K562 (cell line): ENCODE measurements at regions not wholly inside any gene's neighbourhood (a gene's known extent, or its start where the extent isn't known, plus 50 kb on each side); places are given as distances from the start of the nearest gene placed in this dataset.

Experiments used
- ATAC-seq: fragments of 200-7000 bp; cut with Tn5 transposase; 3 replicates; pipeline ENCODE4 v1.9.1; 2020; ENCODE audit warnings: moderate library complexity
- BruUV-seq: library from RNA; stranded (reverse); fragments of 400-500 nt; replicated peaks from 2 replicates; lab custom pipeline; 2021; lab: Mats Ljungman, UMichigan
- CTCF ChIA-PET: fragments of 300-600 bp; formaldehyde crosslinking; extraction: SDS; loops from one replicate; lab custom pipeline; 2021; ENCODE audit warnings: low intra/inter-chr PET ratio; lab: Yijun Ruan, JAX
- POLR2A ChIA-PET: fragments of 300-600, 350-650 bp; sonication (Branson Sonifier 250); formaldehyde crosslinking; extraction: SDS; loops from one replicate; lab custom pipeline; 2021; ENCODE audit warnings: antibody characterized with exemption, inconsistent platforms; lab: Yijun Ruan, JAX
- DNase-seq, 4 experiments: peaks; one replicate each; pipeline versions ENCODE4 v3.0.0 to v3.0.0-alpha.2; 2011 to 2018; ENCODE audit warnings: low spot score in 3 of 4, mixed read lengths in 3 of 4; ENCODE audit errors: extremely low read depth in 1 of 4
- FAIRE-seq: peaks from 2 replicates; lab custom pipeline; 2011; peaks lifted over from hg19 to GRCh38; lab: Jason Lieb, UNC
- H2AFZ ChIP-seq: 2 replicates; pipeline ENCODE4 v1.6.0; 2011; ENCODE audit warnings: low read depth, low read length, control low read depth, inconsistent platforms
- H3K27ac ChIP-seq: fragments of 200-600 bp; 3 replicates; pipeline ENCODE4 v1.8.0; 2011; ENCODE audit warnings: low read depth, mild to moderate bottlenecking, control low read depth, inconsistent platforms, low read length, moderate library complexity, mixed read lengths; ENCODE audit errors: extremely low read depth
- H3K27me3 ChIP-seq, 2 experiments: fragments of 300-600 bp in 1 of 2; 2 replicates in 1 of 2; 3 replicates in 1 of 2; pipeline versions ENCODE4 v1.6.0 to v1.8.0; 2011; ENCODE audit warnings: inconsistent platforms in 2 of 2, low read length in 2 of 2, mild to moderate bottlenecking in 1 of 2, mixed read lengths in 1 of 2, moderate library complexity in 1 of 2; ENCODE audit not compliant: control insufficient read depth in 2 of 2, insufficient read depth in 2 of 2
- H3K36me3 ChIP-seq: fragments of 300-600 bp; 3 replicates; pipeline ENCODE4 v1.8.0; 2011; ENCODE audit warnings: mild to moderate bottlenecking, low read length, inconsistent platforms; ENCODE audit not compliant: control insufficient read depth, insufficient read depth
- H3K4me1 ChIP-seq, 2 experiments: fragments of 200-600 bp in 1 of 2; replicated peaks in 1 of 2; 2 replicates in 1 of 2; 3 replicates in 1 of 2; pipeline versions ENCODE4 v1.5.1 to v1.8.0; 2011; ENCODE audit warnings: inconsistent platforms in 2 of 2, low read length in 2 of 2, mild to moderate bottlenecking in 1 of 2, mixed read lengths in 1 of 2, moderate library complexity in 1 of 2; ENCODE audit not compliant: control insufficient read depth in 2 of 2, insufficient read depth in 2 of 2
- H3K4me2 ChIP-seq: 2 replicates; pipeline ENCODE4 v1.6.1; 2011; ENCODE audit warnings: low read length, control low read depth, inconsistent platforms, mixed read lengths; ENCODE audit not compliant: insufficient read depth
- H3K4me3 ChIP-seq: fragments of 200-600 bp; sonication (generic), shearing (Covaris generic); 2 replicates; pipeline ENCODE4 v1.5.1; 2016; ENCODE audit warnings: control low read depth, inconsistent platforms
- H3K79me2 ChIP-seq: fragments of 200-600 bp; 3 replicates; pipeline ENCODE4 v1.8.0; 2011; ENCODE audit warnings: low read length, inconsistent platforms; ENCODE audit not compliant: control insufficient read depth, insufficient read depth
- H3K9ac ChIP-seq, 2 experiments: 2 replicates each; pipeline versions ENCODE4 v1.6.0 to v1.6.1; 2011; ENCODE audit warnings: low read depth in 2 of 2, low read length in 2 of 2, control low read depth in 1 of 2, inconsistent platforms in 1 of 2, mild to moderate bottlenecking in 1 of 2, mixed read lengths in 1 of 2; ENCODE audit not compliant: insufficient read depth in 1 of 2
- H3K9me1 ChIP-seq: one replicate; pipeline ENCODE4 v1.6.0; 2011; ENCODE audit warnings: inconsistent platforms, mild to moderate bottlenecking, low read length, moderate library complexity; ENCODE audit not compliant: control insufficient read depth, insufficient read depth
- H3K9me3 ChIP-seq: replicated peaks from 2 replicates; pipeline ENCODE4 v1.5.1; 2011; ENCODE audit warnings: low read depth, low read length, inconsistent platforms; ENCODE audit not compliant: control insufficient read depth, insufficient read depth
- H4K20me1 ChIP-seq: replicated peaks from 2 replicates; pipeline ENCODE4 v1.6.1; 2011; ENCODE audit warnings: low read length, inconsistent platforms, mixed read lengths; ENCODE audit not compliant: control insufficient read depth, insufficient read depth
- AFF4 ChIP-seq: sonication (generic); formaldehyde crosslinking; IDR thresholded peaks from 2 replicates; pipeline ENCODE4 v1.8.0; 2023; ENCODE audit warnings: mild to moderate bottlenecking, missing genetic modification reagents
- CCAR2 ChIP-seq: fragments of 200-400 bp; formaldehyde crosslinking; IDR thresholded peaks from 2 replicates; pipeline ENCODE4 v1.6.1; 2017; ENCODE audit warnings: mild to moderate bottlenecking, low read depth, low read length
- DLX4 ChIP-seq: fragments of 250-450 bp; sonication (Bioruptor Pico); IDR thresholded peaks from 2 replicates; pipeline ENCODE4 v1.6.1; 2021; ENCODE audit warnings: mild to moderate bottlenecking
- ESRRB ChIP-seq: fragments of 250-450 bp; sonication (Bioruptor Pico); IDR thresholded peaks from 2 replicates; pipeline ENCODE4 v1.5.0; 2020; ENCODE audit warnings: mild to moderate bottlenecking, moderate library complexity, borderline replicate concordance
- FOSL1 ChIP-seq: fragments of 200-800 bp; sonication (Bioruptor generic); conservative IDR thresholded peaks from 2 replicates; pipeline ENCODE4 v1.6.1; 2016; ENCODE audit warnings: missing genetic modification characterization, missing compliant biosample characterization
- MED1 ChIP-seq: sonication (generic); formaldehyde crosslinking; IDR thresholded peaks from 2 replicates; pipeline ENCODE4 v1.8.1; 2023; ENCODE audit warnings: missing genetic modification reagents, borderline replicate concordance
- NEUROD1 ChIP-seq: fragments of 150-350 bp; IDR thresholded peaks from 2 replicates; pipeline ENCODE4 v1.6.1; 2014; ENCODE audit warnings: borderline replicate concordance, low read length, low read depth; ENCODE audit not compliant: partially characterized antibody
- PHF20 ChIP-seq: fragments of 450-650 bp; IDR thresholded peaks from 2 replicates; pipeline ENCODE4 v1.6.1; 2018; ENCODE audit not compliant: partially characterized antibody
- RBM14 ChIP-seq: fragments of 200-400 bp; formaldehyde crosslinking; IDR thresholded peaks from 2 replicates; pipeline ENCODE4 v1.6.1; 2018; ENCODE audit warnings: low read depth, mild to moderate bottlenecking, low read length, moderate library complexity, borderline replicate concordance; ENCODE audit not compliant: insufficient read depth
- ZBTB43 ChIP-seq: sonication (generic); formaldehyde crosslinking; IDR thresholded peaks from 2 replicates; pipeline ENCODE4 v1.8.0; 2023; ENCODE audit warnings: mild to moderate bottlenecking, missing genetic modification reagents
- ZNF24 ChIP-seq: fragments of 450-650 bp; IDR thresholded peaks from 2 replicates; pipeline ENCODE4 v1.6.1; 2016
- ZNF398 ChIP-seq: fragments of 250-450 bp; sonication (Bioruptor Pico); IDR thresholded peaks from 2 replicates; pipeline ENCODE4 v1.8.0; 2021; ENCODE audit warnings: moderate library complexity, mild to moderate bottlenecking, inconsistent platforms
- ZNF655 ChIP-seq: fragments of 250-450 bp; sonication (Bioruptor Pico); IDR thresholded peaks from 2 replicates; pipeline ENCODE4 v1.5.0; 2021
- WGBS: fragments of 100-300 bp; shearing (Covaris generic); methylation state at CpG from one replicate; pipeline ENCODE4 v1.1.6; 2016; ENCODE audit warnings: low coverage, mixed read lengths; ENCODE audit not compliant: insufficient coverage; ENCODE audit errors: missing lambda C conversion rate; 5-methylcytosine and 5-hydroxymethylcytosine counted together
- in situ Hi-C: fragments of 300-500 bp; cut with MboI; formaldehyde crosslinking; loops from 4 replicates; pipeline ENCODE4 v1.15.0; 2018; ENCODE audit warnings: inconsistent platforms, mixed read lengths
- intact Hi-C: fragments of 100-400 bp; cut with micrococcal nuclease; formaldehyde crosslinking; loops from 2 replicates; pipeline ENCODE4 v1.14.2; 2022

- H3K9me3 ChIP-seq, result no peaks in the 10 kb centered on the region
- FAIRE-seq (no peak), DNase-seq (no peak), ATAC-seq (no peak)
- ChIA-PET POLR2A (interaction anchor here (1.2 kb wide), 1 partner anchor 11 kb away, joined by 3 read pairs; no protein-coding TSS in a partner anchor), CTCF (no interaction called here)
- H3K4me1 ChIP-seq, result no peaks in the 10 kb centered on the region
- peaks cover 23 to 28% of the 10 kb centered on the region in 2 experiments for H3K27me3 ChIP-seq
- no peak overlapping the region for H3K27ac ChIP-seq
- WGBS, result 2% methylated on average over 3 of the region's 3 CpGs
- BruUV-seq, result no TSS peak
- no peak overlapping the region for H3K9ac ChIP-seq
- H3K36me3 ChIP-seq, result no peaks in the 10 kb centered on the region
- H3K79me2 ChIP-seq, result no peaks in the 10 kb centered on the region
- H2AFZ ChIP-seq, result no peak overlapping the region
- no peak overlapping the region for H3K4me2 ChIP-seq
- intact Hi-C loops, result no loop called here
- no peaks in the 10 kb centered on the region for H3K9me1 ChIP-seq
- in situ Hi-C loops, result no loop called here
- no peak overlapping the region for H3K4me3 ChIP-seq
- H4K20me1 ChIP-seq, result no peaks in the 10 kb centered on the region
- no peak for TF ChIP-seq FOSL1 (tag)
- no peak for TF ChIP-seq DLX4 (CRISPR knock-in tag)
- TF ChIP-seq ESRRB (CRISPR knock-in tag), result no peak
- no peak for TF ChIP-seq CCAR2
- TF ChIP-seq ZNF655 (CRISPR knock-in tag), result no peak
- no peak for TF ChIP-seq AFF4 (CRISPR knock-in tag)
- TF ChIP-seq PHF20, result no peak
- TF ChIP-seq ZNF24, result no peak
- TF ChIP-seq MED1 (CRISPR knock-in tag), result no peak
- TF ChIP-seq NEUROD1, result no peak
- no peak for TF ChIP-seq ZBTB43 (CRISPR knock-in tag)
- TF ChIP-seq ZNF398 (CRISPR knock-in tag), result no peak
- no peak for TF ChIP-seq RBM14
Measured at GRCh38 chr1:229769006-229769405, 143.0 kb downstream of the URB2 start.
